Neuronal stem cell (in vitro differentiated cells): ENCODE measurements at regions not wholly inside any gene's neighbourhood (a gene's known extent, or its start where the extent isn't known, plus 50 kb on each side); places are given as distances from the start of the nearest gene placed in this dataset.

ENCODE experiments used
- DNase-seq: peaks from one replicate; pipeline ENCODE4 v3.0.0-alpha.2; 2013; ENCODE audit warnings: low spot score
- H2AFZ ChIP-seq: one replicate; pipeline ENCODE4 v1.6.1; 2013; ENCODE audit warnings: mild to moderate bottlenecking, low read length, inconsistent platforms
- H2AK5ac ChIP-seq: 2 replicates; pipeline ENCODE4 v1.6.1; 2013; ENCODE audit warnings: low read depth, mild to moderate bottlenecking, inconsistent platforms, low read length, moderate library complexity, mixed read lengths
- H2BK120ac ChIP-seq: 2 replicates; pipeline ENCODE4 v1.6.1; 2013; ENCODE audit warnings: low read depth, mild to moderate bottlenecking, inconsistent platforms, low read length, moderate library complexity, mixed read lengths
- H2BK12ac ChIP-seq: one replicate; pipeline ENCODE4 v1.6.1; 2013; ENCODE audit warnings: low read length, inconsistent platforms
- H2BK15ac ChIP-seq: 2 replicates; pipeline ENCODE4 v1.6.1; 2013; ENCODE audit warnings: mild to moderate bottlenecking, low read length, inconsistent platforms, mixed read lengths
- H2BK5ac ChIP-seq: one replicate; pipeline ENCODE4 v1.6.1; 2013; ENCODE audit warnings: inconsistent platforms, mild to moderate bottlenecking, low read length, moderate library complexity
- H3K14ac ChIP-seq: one replicate; pipeline ENCODE4 v1.6.1; 2013; ENCODE audit warnings: low read length, inconsistent platforms
- H3K18ac ChIP-seq: 2 replicates; pipeline ENCODE4 v1.6.1; 2013; ENCODE audit warnings: low read length, inconsistent platforms
- H3K23ac ChIP-seq: 2 replicates; pipeline ENCODE4 v1.6.1; 2013; ENCODE audit warnings: low read depth, mild to moderate bottlenecking, mixed read lengths, low read length, inconsistent platforms; ENCODE audit not compliant: poor library complexity
- H3K27ac ChIP-seq: replicated peaks from 3 replicates; pipeline ENCODE4 v1.5.1; 2013; ENCODE audit warnings: low read length, inconsistent platforms
- H3K27me3 ChIP-seq, 3 experiments: 2 replicates each; pipeline ENCODE4 v1.6.1; 2013; ENCODE audit warnings: low read length in 3 of 3, mild to moderate bottlenecking in 2 of 3, inconsistent platforms in 1 of 3, low read depth in 1 of 3, mixed read lengths in 1 of 3, moderate library complexity in 1 of 3; ENCODE audit not compliant: control insufficient read depth in 3 of 3, insufficient read depth in 3 of 3
- H3K36me3 ChIP-seq, 2 donors: replicated peaks in 1 of 2; 2 replicates each; pipeline ENCODE4 v1.6.1; 2013; ENCODE audit warnings: low read length in 2 of 2; ENCODE audit not compliant: control insufficient read depth in 2 of 2, insufficient read depth in 2 of 2
- H3K4ac ChIP-seq: 2 replicates; pipeline ENCODE4 v1.6.1; 2013; ENCODE audit warnings: inconsistent platforms, mild to moderate bottlenecking, low read length, moderate library complexity
- H3K4me1 ChIP-seq, 2 donors: 1 replicate in 1 of 2; 2 replicates in 1 of 2; pipeline ENCODE4 v1.6.1; 2013; ENCODE audit warnings: low read length in 2 of 2, low read depth in 1 of 2; ENCODE audit not compliant: control insufficient read depth in 2 of 2, insufficient read depth in 1 of 2
- H3K4me2 ChIP-seq: one replicate; pipeline ENCODE4 v1.6.1; 2013; ENCODE audit warnings: mild to moderate bottlenecking, low read length, inconsistent platforms; ENCODE audit not compliant: insufficient read depth, poor library complexity, severe bottlenecking
- H3K4me3 ChIP-seq, 2 donors: 2 replicates each; pipeline ENCODE4 v1.5.1; 2013; ENCODE audit warnings: low read length in 2 of 2, mild to moderate bottlenecking in 2 of 2, inconsistent platforms in 1 of 2, moderate library complexity in 1 of 2
- H3K79me1 ChIP-seq: one replicate; pipeline ENCODE4 v1.6.1; 2013; ENCODE audit warnings: low read depth, mild to moderate bottlenecking, inconsistent platforms, low read length, moderate library complexity
- H3K9ac ChIP-seq: one replicate; pipeline ENCODE4 v1.6.1; 2013; ENCODE audit warnings: mild to moderate bottlenecking, low read depth, low read length, inconsistent platforms; ENCODE audit not compliant: poor library complexity
- H3K9me3 ChIP-seq, 2 donors: replicated peaks in 1 of 2; 2 replicates each; pipeline versions ENCODE3 to v1.6.1; 2013; ENCODE audit warnings: low read length in 2 of 2, mild to moderate bottlenecking in 2 of 2, inconsistent platforms in 1 of 2, low read depth in 1 of 2, mixed read lengths in 1 of 2, moderate library complexity in 1 of 2; ENCODE audit not compliant: control insufficient read depth in 2 of 2, insufficient read depth in 1 of 2
- H4K8ac ChIP-seq: one replicate; pipeline ENCODE4 v1.6.1; 2013; ENCODE audit warnings: low read depth, mild to moderate bottlenecking, inconsistent platforms, low read length, moderate library complexity
- H4K91ac ChIP-seq: one replicate; pipeline ENCODE4 v1.6.1; 2013; ENCODE audit warnings: low read length, low read depth, mild to moderate bottlenecking, inconsistent platforms; ENCODE audit not compliant: poor library complexity
- WGBS, 2 donors: extraction: QIAGEN DNeasy Blood & Tissue Kit; methylation state at CpG; one replicate each; pipeline ENCODE4 v1.1.7; 2013; ENCODE audit warnings: missing lambda C conversion rate in 2 of 2, mixed read lengths in 1 of 2; ENCODE audit not compliant: insufficient read length in 2 of 2, insufficient replicate concordance in 1 of 2; ENCODE audit errors: extremely low coverage in 2 of 2; 5-methylcytosine and 5-hydroxymethylcytosine counted together

DNA sequence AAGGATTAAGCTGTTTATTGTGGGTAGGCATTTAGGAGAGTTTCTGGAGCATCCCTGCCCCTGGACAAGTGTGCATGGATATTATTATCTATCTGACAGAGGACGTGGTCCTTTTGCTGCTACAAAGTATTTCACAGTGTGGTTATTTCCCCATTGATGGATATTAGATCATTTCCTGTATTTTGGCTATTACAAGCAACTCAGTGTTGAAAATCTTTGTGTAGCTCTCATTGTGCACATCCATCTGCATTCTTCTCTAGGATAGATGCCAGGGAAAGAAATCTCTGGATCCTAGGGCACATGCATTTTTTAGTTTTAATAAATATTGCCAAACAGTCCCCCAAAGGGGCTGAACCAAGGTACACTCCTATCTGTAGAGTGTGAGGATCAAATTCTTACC is 154.3 kb upstream of the SRRM4 start:
- Histone ChIP-seq H2BK120ac (no peak overlapping the region), H4K91ac (no peak overlapping the region), H3K79me1 (no peaks in the 10 kb centered on the region), H2AK5ac (no peak overlapping the region), H3K9me3 (no peaks in the 10 kb centered on the region), H3K27ac (no peak overlapping the region), H2BK5ac (no peak overlapping the region), H3K36me3 (no peaks in the 10 kb centered on the region), H3K4me1 (peaks cover 0 to 2% of the 10 kb centered on the region in 2 donors), H3K23ac (no peak overlapping the region), H2BK15ac (no peak overlapping the region), H2AFZ (no peak overlapping the region), H2BK12ac (no peak overlapping the region), H3K4ac (no peak overlapping the region), H3K4me3 (no peak overlapping the region), H4K8ac (no peak overlapping the region), H3K4me2 (no peak overlapping the region), H3K14ac (no peak overlapping the region), H3K18ac (no peak overlapping the region), H3K9ac (no peak overlapping the region), H3K27me3 (no peaks in the 10 kb centered on the region)
- no peak for DNase-seq
- no CpG with 5 or more reads among the region's 1 CpG for WGBS, 2 donors

DNA sequence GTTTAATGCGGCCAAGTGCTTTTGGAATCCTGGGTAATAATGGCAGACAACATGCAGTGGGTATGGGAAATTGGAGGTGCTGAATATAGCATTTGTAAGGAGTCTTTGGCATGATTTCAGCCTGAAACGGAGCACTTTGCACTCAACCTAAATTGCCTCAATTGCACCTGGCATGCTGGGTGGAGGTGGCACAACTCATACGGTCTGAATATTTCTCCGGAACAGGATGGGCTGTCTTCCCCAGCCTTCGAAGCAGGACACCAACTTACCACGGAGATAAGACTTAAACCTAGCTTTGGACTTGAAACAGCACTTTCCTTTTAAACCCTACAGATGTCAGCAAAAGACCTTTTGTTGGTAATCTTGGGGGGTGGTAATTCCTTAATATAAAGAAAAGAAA is 153.7 kb upstream of the SRRM4 start:
- Histone ChIP-seq H3K4ac (no peak overlapping the region), H3K27me3 (no peaks in the 10 kb centered on the region), H3K79me1 (no peaks in the 10 kb centered on the region), H3K14ac (no peak overlapping the region), H2BK120ac (no peak overlapping the region), H2BK5ac (no peak overlapping the region), H2AK5ac (no peak overlapping the region), H3K23ac (no peak overlapping the region), H4K8ac (no peak overlapping the region), H4K91ac (no peak overlapping the region), H2BK15ac (no peak overlapping the region), H3K4me1 (peaks cover 0 to 2% of the 10 kb centered on the region in 2 donors), H3K9ac (no peak overlapping the region), H2BK12ac (no peak overlapping the region), H3K18ac (no peak overlapping the region), H3K9me3 (no peaks in the 10 kb centered on the region), H3K4me3 (no peak overlapping the region), H3K36me3 (no peaks in the 10 kb centered on the region), H3K27ac (no peak overlapping the region), H2AFZ (no peak overlapping the region), H3K4me2 (no peak overlapping the region)
- no peak for DNase-seq
- no CpG with 5 or more reads among the region's 6 CpGs for WGBS, 2 donors

DNA sequence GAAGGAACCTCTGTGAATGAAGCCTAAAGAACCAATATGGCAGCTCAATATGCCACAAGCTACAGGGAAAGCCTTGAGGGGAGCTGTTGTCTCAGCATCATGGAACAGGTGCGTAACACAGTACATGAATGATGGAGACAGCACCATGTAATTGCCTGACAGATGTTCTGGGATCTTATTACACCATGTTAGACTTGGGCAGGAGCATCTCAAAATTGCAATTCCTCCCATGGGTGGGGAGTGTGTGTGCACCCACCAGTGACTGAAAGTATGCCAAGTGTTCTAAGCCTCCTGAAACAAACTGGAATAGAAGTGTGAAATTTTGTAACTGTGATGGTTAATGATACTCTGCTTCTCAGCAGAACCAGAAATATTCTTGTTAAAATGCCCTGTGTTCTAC is 151.0 kb upstream of the SRRM4 start:
- H2AFZ ChIP-seq, result no peak overlapping the region
- H3K4me2 ChIP-seq, result no peak overlapping the region
- H3K27ac ChIP-seq, result no peak overlapping the region
- no peak overlapping the region for H2BK12ac ChIP-seq
- no peak overlapping the region for H3K14ac ChIP-seq
- no peak overlapping the region for H3K4me3 ChIP-seq
- peaks cover 0 to 2% of the 10 kb centered on the region in 2 donors for H3K4me1 ChIP-seq
- DNase-seq, result no peak
- no peaks in the 10 kb centered on the region for H3K36me3 ChIP-seq
- H3K9me3 ChIP-seq, result no peaks in the 10 kb centered on the region
- no peak overlapping the region for H4K8ac ChIP-seq
- no peak overlapping the region for H3K23ac ChIP-seq
- H2BK15ac ChIP-seq, result no peak overlapping the region
- no peak overlapping the region for H2AK5ac ChIP-seq
- H4K91ac ChIP-seq, result no peak overlapping the region
- H3K9ac ChIP-seq, result no peak overlapping the region
- no peaks in the 10 kb centered on the region for H3K27me3 ChIP-seq
- no peak overlapping the region for H2BK120ac ChIP-seq
- no peaks in the 10 kb centered on the region for H3K79me1 ChIP-seq
- WGBS, 2 donors, result no CpG with 5 or more reads among the region's 1 CpG
- H3K4ac ChIP-seq, result no peak overlapping the region
- H3K18ac ChIP-seq, result no peak overlapping the region
- no peak overlapping the region for H2BK5ac ChIP-seq

DNA sequence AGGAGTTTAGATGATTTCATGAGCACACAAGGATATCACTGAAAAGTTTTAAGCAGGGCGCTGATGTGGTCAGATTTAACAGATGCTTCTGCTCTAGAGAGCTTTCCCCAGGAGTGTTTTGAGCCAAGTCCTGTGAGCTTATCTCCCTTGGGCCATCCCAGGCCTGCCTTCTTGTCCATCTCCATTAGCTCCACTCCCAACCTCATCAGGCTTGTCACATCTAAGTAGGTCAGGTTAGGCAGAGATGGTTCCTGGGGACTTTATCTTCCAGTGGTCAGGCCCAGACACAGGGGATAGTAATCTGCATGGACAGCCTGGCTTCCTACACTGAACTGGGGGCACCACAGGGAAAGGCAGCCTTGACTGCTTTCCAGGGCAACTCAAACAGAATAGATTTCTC is 145.4 kb upstream of the SRRM4 start:
- H3K14ac ChIP-seq, result no peak overlapping the region
- no peaks in the 10 kb centered on the region for H3K36me3 ChIP-seq
- H2BK12ac ChIP-seq, result no peak overlapping the region
- no peak overlapping the region for H3K27ac ChIP-seq
- no peak overlapping the region for H2AK5ac ChIP-seq
- no peak overlapping the region for H2BK15ac ChIP-seq
- no peak overlapping the region for H2BK5ac ChIP-seq
- H3K4me2 ChIP-seq, result no peak overlapping the region
- DNase-seq, result no peak
- no peak overlapping the region for H4K91ac ChIP-seq
- no peak overlapping the region for H4K8ac ChIP-seq
- no peaks in the 10 kb centered on the region for H3K79me1 ChIP-seq
- no peaks in the 10 kb centered on the region for H3K4me1 ChIP-seq
- no peaks in the 10 kb centered on the region for H3K9me3 ChIP-seq
- H3K4me3 ChIP-seq, result no peak overlapping the region
- H3K18ac ChIP-seq, result no peak overlapping the region
- WGBS, 2 donors, result no CpG with 5 or more reads among the region's 1 CpG
- no peaks in the 10 kb centered on the region for H3K27me3 ChIP-seq
- no peak overlapping the region for H3K9ac ChIP-seq
- H3K4ac ChIP-seq, result no peak overlapping the region
- H2AFZ ChIP-seq, result no peak overlapping the region
- no peak overlapping the region for H2BK120ac ChIP-seq
- no peak overlapping the region for H3K23ac ChIP-seq
